ENCODE measurements at regions not wholly inside any gene's neighbourhood (a gene's known extent, or its start where the extent isn't known, plus 50 kb on each side); places are given as distances from the start of the nearest gene placed in this dataset.

DNA sequence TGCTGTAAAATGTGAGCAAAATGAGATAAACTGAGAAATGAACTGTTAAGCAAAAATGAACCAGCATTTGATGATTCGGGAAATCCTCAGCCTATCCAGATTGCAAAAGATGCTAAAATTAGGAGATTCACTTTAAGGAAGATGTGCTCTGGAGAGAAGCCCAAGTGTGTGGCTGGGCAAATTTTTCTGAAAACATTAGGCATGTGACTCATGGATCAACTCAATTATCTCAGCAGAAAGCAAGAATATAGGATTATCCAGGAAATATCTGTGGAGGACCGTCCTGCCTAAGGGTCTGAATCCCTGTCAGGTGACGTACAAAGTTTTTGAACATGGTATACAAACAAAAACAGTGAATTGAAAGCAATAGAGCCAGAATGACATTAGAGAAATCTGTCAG is 1268.3 kb upstream of the TMEFF2 start (continued):
- TF ChIP-seq ZNF280C (tag by site-specific recombination; IDR thresholded peaks at IDR 0.05) = no peak

GRCh38 chr2:193462411-193462810 is 1267.7 kb upstream of the TMEFF2 start:
- Histone ChIP-seq H3K36me3 (ENCODE audit: control insufficient read depth in 2 of 2, insufficient read depth in 1 of 2, low read length in 2 of 2) (no peaks in the 10 kb centered on the region), H3K9me3 (ENCODE audit: control insufficient read depth, insufficient read depth, low read depth, low read length) (no peaks in the 10 kb centered on the region), H3K27ac (ENCODE audit: extremely low read depth, low read depth, low read length) (no peak overlapping the region), H3K4me1 (ENCODE audit: control insufficient read depth, insufficient read depth, low read length) (no peaks in the 10 kb centered on the region), H3K4me3 (ENCODE audit: low read depth, low read length) (no peak overlapping the region)
- CTCF ChIA-PET = no interaction called here
- TF ChIP-seq ZNF785 (tag by site-specific recombination; IDR thresholded peaks at IDR 0.05) (no peak), ZNF555 (tag by site-specific recombination; conservative IDR thresholded peaks at IDR 0.05) (no peak), ZNF146 (tag by site-specific recombination; IDR thresholded peaks at IDR 0.05) (no peak), ZBTB21 (tag by site-specific recombination; IDR thresholded peaks at IDR 0.05) (no peak), ZNF350 (tag by site-specific recombination; IDR thresholded peaks at IDR 0.05) (no peak), ZNF48 (tag by site-specific recombination; IDR thresholded peaks at IDR 0.05) (no peak), ZNF155 (tag by site-specific recombination; IDR thresholded peaks at IDR 0.05) (no peak), ZNF792 (tag by site-specific recombination; IDR thresholded peaks at IDR 0.05) (no peak), ZNF843 (tag by site-specific recombination; IDR thresholded peaks at IDR 0.05) (no peak), ZSCAN18 (tag by site-specific recombination; IDR thresholded peaks at IDR 0.05) (no peak)
- TF ChIP-seq, protein P1, sequence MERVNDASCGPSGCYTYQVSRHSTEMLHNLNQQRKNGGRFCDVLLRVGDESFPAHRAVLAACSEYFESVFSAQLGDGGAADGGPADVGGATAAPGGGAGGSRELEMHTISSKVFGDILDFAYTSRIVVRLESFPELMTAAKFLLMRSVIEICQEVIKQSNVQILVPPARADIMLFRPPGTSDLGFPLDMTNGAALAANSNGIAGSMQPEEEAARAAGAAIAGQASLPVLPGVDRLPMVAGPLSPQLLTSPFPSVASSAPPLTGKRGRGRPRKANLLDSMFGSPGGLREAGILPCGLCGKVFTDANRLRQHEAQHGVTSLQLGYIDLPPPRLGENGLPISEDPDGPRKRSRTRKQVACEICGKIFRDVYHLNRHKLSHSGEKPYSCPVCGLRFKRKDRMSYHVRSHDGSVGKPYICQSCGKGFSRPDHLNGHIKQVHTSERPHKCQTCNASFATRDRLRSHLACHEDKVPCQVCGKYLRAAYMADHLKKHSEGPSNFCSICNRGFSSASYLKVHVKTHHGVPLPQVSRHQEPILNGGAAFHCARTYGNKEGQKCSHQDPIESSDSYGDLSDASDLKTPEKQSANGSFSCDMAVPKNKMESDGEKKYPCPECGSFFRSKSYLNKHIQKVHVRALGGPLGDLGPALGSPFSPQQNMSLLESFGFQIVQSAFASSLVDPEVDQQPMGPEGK (tag by site-specific recombination; IDR thresholded peaks at IDR 0.05) = no peak
- TF ChIP-seq, protein P2, sequence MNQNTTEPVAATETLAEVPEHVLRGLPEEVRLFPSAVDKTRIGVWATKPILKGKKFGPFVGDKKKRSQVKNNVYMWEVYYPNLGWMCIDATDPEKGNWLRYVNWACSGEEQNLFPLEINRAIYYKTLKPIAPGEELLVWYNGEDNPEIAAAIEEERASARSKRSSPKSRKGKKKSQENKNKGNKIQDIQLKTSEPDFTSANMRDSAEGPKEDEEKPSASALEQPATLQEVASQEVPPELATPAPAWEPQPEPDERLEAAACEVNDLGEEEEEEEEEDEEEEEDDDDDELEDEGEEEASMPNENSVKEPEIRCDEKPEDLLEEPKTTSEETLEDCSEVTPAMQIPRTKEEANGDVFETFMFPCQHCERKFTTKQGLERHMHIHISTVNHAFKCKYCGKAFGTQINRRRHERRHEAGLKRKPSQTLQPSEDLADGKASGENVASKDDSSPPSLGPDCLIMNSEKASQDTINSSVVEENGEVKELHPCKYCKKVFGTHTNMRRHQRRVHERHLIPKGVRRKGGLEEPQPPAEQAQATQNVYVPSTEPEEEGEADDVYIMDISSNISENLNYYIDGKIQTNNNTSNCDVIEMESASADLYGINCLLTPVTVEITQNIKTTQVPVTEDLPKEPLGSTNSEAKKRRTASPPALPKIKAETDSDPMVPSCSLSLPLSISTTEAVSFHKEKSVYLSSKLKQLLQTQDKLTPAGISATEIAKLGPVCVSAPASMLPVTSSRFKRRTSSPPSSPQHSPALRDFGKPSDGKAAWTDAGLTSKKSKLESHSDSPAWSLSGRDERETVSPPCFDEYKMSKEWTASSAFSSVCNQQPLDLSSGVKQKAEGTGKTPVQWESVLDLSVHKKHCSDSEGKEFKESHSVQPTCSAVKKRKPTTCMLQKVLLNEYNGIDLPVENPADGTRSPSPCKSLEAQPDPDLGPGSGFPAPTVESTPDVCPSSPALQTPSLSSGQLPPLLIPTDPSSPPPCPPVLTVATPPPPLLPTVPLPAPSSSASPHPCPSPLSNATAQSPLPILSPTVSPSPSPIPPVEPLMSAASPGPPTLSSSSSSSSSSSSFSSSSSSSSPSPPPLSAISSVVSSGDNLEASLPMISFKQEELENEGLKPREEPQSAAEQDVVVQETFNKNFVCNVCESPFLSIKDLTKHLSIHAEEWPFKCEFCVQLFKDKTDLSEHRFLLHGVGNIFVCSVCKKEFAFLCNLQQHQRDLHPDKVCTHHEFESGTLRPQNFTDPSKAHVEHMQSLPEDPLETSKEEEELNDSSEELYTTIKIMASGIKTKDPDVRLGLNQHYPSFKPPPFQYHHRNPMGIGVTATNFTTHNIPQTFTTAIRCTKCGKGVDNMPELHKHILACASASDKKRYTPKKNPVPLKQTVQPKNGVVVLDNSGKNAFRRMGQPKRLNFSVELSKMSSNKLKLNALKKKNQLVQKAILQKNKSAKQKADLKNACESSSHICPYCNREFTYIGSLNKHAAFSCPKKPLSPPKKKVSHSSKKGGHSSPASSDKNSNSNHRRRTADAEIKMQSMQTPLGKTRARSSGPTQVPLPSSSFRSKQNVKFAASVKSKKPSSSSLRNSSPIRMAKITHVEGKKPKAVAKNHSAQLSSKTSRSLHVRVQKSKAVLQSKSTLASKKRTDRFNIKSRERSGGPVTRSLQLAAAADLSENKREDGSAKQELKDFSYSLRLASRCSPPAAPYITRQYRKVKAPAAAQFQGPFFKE (tag by site-specific recombination; IDR thresholded peaks at IDR 0.05; ENCODE audit: borderline replicate concordance) = no peak
- POLR2A ChIA-PET = no interaction called here
